LNCAP (cell line): ENCODE measurements at regions not wholly inside any gene's neighbourhood (a gene's known extent, or its start where the extent isn't known, plus 50 kb on each side); places are given as distances from the start of the nearest gene placed in this dataset.

Experiments used
- TF ChIP-seq, protein P1 (sequence below): fragments of 450-650 bp; IDR thresholded peaks from 2 replicates; pipeline ENCODE4 v1.5.1; 2017; ENCODE audit warnings: mild to moderate bottlenecking

- TF ChIP-seq, protein P1, sequence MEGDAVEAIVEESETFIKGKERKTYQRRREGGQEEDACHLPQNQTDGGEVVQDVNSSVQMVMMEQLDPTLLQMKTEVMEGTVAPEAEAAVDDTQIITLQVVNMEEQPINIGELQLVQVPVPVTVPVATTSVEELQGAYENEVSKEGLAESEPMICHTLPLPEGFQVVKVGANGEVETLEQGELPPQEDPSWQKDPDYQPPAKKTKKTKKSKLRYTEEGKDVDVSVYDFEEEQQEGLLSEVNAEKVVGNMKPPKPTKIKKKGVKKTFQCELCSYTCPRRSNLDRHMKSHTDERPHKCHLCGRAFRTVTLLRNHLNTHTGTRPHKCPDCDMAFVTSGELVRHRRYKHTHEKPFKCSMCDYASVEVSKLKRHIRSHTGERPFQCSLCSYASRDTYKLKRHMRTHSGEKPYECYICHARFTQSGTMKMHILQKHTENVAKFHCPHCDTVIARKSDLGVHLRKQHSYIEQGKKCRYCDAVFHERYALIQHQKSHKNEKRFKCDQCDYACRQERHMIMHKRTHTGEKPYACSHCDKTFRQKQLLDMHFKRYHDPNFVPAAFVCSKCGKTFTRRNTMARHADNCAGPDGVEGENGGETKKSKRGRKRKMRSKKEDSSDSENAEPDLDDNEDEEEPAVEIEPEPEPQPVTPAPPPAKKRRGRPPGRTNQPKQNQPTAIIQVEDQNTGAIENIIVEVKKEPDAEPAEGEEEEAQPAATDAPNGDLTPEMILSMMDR: no peak
Measured at GRCh38 chr20:4555188-4555890, 130.9 kb upstream of the PRNP start.

DNA sequence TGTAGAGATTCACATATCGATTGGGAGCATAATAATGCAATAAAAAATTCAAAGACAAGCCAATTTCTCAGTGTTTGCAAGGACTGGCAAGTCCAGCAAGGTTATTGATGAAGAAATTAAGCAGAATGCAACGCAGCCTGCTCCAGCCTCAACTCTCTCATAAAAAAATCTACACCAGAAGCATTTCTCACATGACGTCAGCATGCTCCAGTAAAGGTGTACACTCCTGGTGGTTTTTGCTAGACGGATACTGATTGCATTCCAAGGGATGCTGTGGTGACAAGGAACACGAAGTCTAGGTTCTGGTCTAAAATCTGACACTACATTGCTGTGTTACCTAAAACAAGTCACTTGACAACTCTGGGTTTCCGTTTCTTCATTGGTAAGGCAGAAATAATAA is 131.9 kb upstream of the PRNP start:
- TF ChIP-seq, protein P1: no peak

GRCh38 chr20:4552075-4552640 is 134.1 kb upstream of the PRNP start:
- TF ChIP-seq, protein P1: no peak

- TF ChIP-seq, protein P1: no peak
Measured at GRCh38 chr20:4550740-4551139, 135.5 kb upstream of the PRNP start.

DNA sequence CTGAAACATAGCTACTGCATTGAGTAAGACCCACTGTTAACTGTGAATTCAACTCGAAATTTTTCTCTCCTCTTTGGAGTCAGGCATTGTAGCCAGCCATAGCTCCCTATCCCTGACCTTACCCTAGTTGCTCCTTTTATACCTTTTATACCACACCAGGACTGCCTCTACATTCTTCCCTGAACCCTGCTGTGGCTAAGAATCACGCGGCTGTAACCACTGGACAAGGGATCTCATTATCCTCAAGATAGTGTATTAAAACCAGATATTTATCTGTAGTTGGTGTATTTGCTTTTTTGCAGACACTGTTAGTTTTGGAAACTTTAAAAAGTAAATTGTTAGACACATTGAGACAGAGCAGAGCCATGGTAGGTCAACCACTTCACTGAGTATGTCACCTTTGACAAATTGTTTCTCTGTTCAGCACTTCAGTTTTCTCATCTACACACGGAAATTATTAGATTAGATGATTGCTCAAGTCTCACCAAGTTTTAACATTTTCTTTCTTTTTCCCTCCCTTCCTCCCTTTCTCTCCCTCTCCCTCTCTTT is 136.5 kb upstream of the PRNP start:
- TF ChIP-seq, protein P1: no peak

GRCh38 chr20:4548552-4548951 is 137.7 kb upstream of the PRNP start:
- TF ChIP-seq, protein P1: no peak

GRCh38 chr20:4546786-4547185 is 139.5 kb upstream of the PRNP start:
- TF ChIP-seq, protein P1: no peak
